HK-2 (cell line): ENCODE measurements at regions not wholly inside any gene's neighbourhood (a gene's known extent, or its start where the extent isn't known, plus 50 kb on each side); places are given as distances from the start of the nearest gene placed in this dataset.

Source experiments
- DNase-seq: peaks from one replicate; pipeline ENCODE4 v3.0.0-alpha.2; 2018; ENCODE audit not compliant: unreplicated experiment

- no peak for DNase-seq
Observed at GRCh38 chr12:125878483-125878882, 813.2 kb downstream of the AACS start.

DNA sequence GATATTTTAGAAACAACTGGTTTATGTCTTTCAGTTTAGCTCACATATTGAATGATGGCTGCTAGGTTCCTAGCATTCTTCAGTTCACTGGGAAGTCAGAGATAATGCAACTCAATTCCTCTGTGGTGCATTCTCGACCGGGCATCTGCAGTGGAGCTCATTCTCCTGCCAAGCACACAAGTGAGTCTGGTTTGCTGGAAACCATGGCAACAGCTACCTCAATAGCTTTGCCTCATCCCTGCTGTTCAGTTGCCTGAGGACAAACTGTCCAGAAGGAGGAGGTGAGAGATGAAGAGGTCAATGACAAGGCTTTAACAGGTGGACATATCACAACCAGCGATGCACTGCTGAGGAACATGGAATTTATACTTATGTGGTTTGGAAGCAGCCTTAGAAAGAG is 816.9 kb downstream of the AACS start:
- DNase-seq = no peak

DNA sequence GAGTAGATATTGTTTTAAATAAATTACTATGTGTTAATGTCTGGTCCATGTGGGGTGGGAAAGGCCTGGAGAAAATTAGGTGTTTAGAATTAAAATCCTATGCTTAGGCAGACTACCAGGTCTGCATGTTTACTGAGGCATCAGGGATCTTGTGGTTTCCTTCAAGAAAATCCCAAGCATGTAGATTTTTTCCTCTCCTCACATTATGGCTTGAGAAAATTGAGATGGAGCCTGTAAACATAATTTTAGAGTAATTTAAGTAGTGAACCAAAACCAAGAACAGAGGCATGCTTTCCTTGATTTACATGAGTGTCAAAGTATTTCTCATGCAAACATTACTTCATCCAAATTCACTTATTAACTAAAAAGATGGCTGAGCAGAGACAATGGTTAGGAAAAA is 823.7 kb downstream of the AACS start:
- no peak for DNase-seq

DNA sequence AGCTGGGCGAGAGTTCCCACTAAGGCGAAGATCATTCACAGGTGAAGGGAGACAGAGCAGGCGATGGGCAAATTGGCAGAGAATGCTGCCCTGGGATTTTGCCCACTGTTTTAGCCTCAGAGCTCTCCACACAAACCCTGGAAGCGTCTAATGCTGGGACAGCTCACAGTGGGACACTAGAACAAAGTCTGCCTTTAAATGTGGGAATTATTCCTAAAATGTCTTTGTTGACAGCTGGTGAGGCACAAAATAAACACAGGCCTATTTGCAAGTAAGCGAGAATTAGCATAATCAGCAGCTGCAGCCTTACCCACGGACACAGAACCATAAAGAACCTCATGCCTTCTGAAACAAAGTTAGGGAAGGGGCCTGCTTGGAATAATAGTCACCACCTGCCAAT is 824.5 kb downstream of the AACS start:
- no peak for DNase-seq

DNA sequence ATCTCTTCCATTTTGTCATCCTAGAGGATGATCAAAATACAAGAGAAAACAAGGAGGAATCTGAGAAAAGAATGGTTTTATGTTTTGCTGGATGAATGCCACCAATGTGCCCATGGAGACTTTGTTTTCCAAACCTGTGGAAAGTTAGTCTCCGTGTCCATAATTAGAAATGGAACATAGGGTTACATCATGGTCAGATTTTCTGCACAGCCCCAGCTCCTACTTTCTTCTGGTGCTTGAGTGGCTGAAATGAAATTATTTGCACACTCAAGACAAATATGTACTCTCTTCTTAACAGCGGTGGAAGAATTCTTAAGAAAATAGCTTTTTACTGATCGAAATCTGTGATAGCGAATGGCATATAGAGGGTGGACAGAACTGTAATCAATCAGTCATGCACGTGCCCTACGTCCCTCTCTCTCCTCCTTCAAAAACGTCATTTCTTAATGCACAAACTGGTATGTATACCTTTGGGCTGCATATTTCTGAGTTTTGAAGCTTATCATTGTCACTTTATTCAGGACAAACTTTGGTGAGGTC is 825.2 kb downstream of the AACS start:
- DNase-seq = no peak

DNA sequence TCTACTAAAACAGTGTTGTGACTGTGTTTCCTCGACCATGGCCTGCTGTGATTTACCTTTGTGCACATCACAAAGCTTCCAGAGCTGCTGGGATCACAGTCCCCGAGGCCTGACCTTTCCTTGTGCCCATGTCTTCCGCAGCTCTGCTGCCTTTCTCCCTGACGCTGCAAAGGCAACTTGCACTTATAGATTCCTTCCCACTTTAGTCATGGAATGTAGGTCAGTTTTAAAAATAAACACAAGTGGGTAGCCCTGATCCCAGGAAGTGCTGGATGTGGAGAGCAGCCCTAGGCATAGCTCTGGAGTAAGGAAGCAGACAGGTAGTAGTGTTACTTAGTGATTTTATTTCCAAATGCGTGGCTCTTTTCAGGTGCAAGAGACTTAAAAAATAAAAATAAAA is 825.7 kb downstream of the AACS start:
- DNase-seq = no peak

- no peak for DNase-seq
Observed at GRCh38 chr12:125892276-125892675, 827.0 kb downstream of the AACS start.

GRCh38 chr12:125902991-125903390 is 837.8 kb downstream of the AACS start:
- no peak for DNase-seq

DNA sequence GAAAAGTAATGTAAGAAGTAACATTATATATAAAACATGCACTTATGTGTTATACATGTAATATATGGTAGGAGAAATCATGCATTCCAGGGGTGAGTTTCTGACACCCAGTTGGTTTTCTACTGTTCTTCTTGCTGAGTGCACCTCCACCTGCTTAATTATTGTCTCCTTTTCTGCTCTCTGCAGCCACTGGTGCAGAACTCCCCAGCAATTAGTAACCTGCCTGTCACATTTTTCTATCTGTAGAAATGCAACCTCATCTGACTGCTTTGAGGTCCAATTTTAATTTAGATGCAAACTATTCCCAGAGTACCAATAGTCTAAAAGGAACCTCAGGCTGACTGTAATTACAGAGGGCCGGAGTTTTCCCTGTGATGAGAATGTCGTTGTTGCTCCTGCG is 842.1 kb downstream of the AACS start:
- no peak for DNase-seq

GRCh38 chr12:125919856-125920470 is 854.7 kb downstream of the AACS start:
- no peak for DNase-seq

DNA sequence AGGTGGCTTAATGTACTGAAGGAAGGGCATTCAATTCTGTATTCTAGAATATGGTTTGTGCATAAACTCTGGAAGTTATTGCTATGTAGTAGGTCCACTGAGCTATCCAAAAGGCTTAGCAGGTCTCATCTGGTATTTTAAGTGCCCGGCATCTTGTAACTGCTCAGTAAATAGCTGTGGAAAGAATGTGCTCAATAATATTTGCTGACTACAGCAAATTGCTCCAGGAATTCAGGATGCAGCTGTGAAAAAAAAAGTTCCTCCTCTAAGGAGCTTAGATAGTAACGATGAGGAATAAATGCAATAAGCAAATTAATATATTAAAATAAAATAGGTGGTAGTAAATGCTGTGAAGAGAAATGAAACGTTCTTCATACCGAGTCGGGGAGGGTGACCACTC is 857.1 kb downstream of the AACS start:
- no peak for DNase-seq

GRCh38 chr12:125936502-125936901 is 871.3 kb downstream of the AACS start:
- no peak for DNase-seq

DNA sequence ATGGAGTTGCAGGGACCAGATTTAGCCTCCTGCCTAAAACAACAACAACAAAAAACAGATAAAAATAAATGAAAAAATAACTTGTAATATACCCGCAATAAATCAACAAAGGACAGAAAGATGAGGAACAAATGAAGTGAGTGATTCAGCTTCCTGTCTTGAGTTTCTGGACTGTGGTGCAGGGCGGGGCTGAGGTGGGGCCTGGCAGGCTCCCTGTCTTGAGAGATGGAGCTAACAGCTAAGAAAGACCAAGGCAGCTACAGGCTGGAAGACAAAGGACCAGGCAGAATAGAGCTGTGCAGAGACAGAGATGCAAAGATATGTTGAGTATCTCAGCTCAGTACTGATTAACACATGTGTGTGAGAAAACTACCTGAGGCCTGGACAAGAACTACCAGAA is 879.2 kb downstream of the AACS start:
- no peak for DNase-seq

GRCh38 chr12:125949471-125949870 is 884.2 kb downstream of the AACS start:
- DNase-seq = no peak

GRCh38 chr12:125954362-125954761 is 889.1 kb downstream of the AACS start:
- DNase-seq = no peak

GRCh38 chr12:125956186-125956585 is 891.0 kb downstream of the AACS start:
- DNase-seq = no peak

DNA sequence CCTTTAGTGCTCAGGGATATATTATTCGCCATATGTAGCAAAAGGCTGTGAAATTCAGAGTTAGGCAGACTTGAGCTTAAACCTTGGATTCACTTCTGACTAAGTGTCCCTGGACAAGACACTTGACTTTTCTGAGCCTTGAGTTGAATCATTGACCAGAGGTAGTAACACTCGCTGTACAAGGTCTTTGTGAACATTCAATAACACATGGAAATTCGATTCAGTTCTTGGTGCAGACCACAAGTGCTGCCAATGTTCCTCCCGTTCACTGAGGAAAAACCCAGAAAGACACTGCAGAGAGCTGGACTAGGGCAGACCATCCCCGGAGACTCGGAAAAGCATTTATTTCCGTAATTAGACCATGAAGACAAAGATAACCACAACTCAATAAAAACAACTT is 901.4 kb downstream of the AACS start:
- DNase-seq = no peak

DNA sequence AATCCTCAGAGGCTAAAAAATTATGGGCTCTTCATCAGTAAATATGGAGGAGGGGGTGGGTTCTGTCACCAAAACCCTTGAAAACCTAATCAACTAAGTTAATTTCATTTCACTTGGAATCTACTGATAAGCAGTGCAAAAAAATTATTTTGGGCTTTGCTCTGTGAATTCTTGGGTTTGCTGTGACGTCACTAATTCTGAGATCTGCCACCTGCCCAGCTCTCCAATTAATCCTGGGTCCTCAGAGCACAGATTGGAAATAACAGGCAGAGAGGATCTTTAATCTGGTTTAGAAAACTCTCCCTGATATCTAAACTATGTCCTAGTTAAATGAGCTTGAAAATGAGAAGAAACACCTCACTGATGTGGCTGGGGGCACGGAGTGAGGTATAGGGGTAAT is 903.2 kb downstream of the AACS start:
- DNase-seq = no peak

DNA sequence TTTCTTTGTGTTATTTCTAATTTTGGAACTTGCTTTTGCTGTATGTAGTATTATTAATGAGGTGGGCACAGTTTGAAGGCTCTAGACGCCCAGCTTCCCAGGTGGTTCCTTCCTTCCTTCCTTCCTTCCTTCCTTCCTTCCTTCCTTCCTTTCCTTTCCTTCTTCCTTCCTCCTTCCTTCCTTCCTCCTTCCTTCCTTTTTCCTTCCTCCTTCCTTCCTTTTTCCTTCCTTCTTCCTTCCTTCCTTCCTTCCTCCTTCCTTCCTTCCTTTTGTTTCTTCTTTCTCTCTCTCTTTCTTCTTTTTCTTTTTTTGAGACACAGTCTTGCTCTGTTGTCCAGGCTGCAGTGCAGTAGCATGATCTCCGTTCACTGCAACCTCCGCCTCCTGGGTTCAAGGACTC is 906.7 kb downstream of the AACS start:
- no peak for DNase-seq

- DNase-seq = no peak
Observed at GRCh38 chr12:125978286-125978685, 913.1 kb downstream of the AACS start.

DNA sequence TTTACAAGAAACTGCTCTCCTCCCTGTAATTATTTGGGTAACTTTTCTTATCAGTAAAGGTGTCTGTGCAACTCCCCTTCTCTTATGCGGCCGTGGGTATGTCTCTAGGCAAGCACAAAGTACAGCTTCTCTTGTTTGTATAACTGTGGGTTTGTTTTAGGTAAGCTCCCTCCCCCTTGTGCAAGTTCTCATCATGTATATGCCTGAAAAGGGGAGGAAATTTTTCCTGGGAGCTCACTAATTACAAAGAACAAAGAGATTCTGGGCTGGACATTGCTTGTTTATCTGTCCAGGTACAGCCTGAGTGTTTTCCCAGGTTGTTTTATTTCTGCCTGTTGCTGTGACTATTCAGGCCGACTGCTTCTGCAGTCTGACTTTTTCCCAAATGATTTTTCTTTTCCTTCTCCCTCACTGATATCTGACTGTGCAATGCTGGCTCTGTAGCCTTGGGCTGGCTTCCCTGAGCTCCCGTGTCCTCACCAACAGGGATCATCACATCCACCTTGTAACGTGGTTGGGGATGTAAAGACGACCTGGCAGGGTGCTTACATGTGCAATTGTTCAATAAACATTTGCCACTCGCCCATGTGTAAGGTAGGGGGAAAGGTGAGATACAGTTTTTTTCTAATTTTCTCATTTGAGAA is 916.5 kb downstream of the AACS start:
- no peak for DNase-seq

DNA sequence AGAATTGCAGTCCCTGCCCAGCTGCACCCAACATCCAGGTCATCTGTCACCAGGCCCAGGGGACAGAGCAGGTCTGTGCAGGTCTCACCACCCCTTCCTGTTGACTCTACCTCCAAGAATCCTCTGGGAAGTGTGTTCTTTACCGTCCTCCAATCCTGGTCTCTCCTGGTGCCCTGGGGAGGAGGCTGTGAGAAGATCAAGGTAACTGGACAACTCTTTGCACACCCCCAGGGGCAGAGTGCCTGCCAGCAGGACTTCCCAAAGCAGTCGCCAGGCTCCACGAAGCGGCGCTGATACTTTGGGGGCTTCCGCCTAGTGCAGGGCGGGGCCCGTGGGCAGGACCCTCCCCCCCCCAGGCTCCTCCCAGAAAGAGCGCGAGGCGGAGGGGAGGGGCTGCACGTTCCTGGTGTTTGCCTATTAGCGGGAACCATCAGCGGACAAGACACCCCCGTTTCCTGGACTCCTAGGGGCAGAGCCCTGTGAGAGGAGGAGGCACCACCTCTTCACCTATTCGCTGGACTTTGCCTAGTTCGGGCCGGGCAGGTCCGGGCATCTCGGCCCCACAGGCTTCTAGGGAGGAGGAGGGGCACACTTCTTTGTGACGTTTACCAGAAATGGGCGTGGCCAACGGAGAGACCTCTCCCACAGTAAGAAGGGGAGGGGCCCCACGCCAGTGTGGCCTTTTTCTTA is 918.0 kb downstream of the AACS start:
- no peak for DNase-seq
